Muscle layer of duodenum (tissue), 2 donors: ENCODE measurements at regions not wholly inside any gene's neighbourhood (a gene's known extent, or its start where the extent isn't known, plus 50 kb on each side); places are given as distances from the start of the nearest gene placed in this dataset.
"Not testable (repeated sequence)": the region's sequence is repeated elsewhere in the genome, so short reads cannot be mapped to it uniquely, and the experiment has no call there.

Experiments used
- H3K27ac ChIP-seq: one replicate; pipeline ENCODE4 v1.7.0; 2013; ENCODE audit warnings: mild to moderate bottlenecking, low read length
- H3K27me3 ChIP-seq: one replicate; pipeline ENCODE4 v1.7.0; 2013; ENCODE audit warnings: low read depth, mild to moderate bottlenecking, control low read depth, low read length
- H3K36me3 ChIP-seq, 2 donors: one replicate each; pipeline ENCODE4 v1.7.0; 2013; ENCODE audit warnings: low read length in 2 of 2, control low read depth in 1 of 2, mild to moderate bottlenecking in 1 of 2; ENCODE audit not compliant: insufficient read depth in 2 of 2, control insufficient read depth in 1 of 2
- H3K4me1 ChIP-seq, 2 donors: one replicate each; pipeline ENCODE4 v1.7.0; 2013; ENCODE audit warnings: low read length in 2 of 2, mild to moderate bottlenecking in 2 of 2, control low read depth in 1 of 2, moderate library complexity in 1 of 2; ENCODE audit not compliant: insufficient read depth in 2 of 2, control insufficient read depth in 1 of 2
- H3K4me3 ChIP-seq, 2 donors: one replicate each; pipeline ENCODE4 v1.7.0; 2013; ENCODE audit warnings: low read length in 2 of 2, low read depth in 1 of 2, mild to moderate bottlenecking in 1 of 2
- H3K9me3 ChIP-seq, 2 donors: one replicate each; pipeline ENCODE4 v1.7.0; 2013; ENCODE audit warnings: low read length in 2 of 2, control low read depth in 1 of 2, mild to moderate bottlenecking in 1 of 2; ENCODE audit not compliant: control insufficient read depth in 1 of 2
- donor health status: healthy.

DNA sequence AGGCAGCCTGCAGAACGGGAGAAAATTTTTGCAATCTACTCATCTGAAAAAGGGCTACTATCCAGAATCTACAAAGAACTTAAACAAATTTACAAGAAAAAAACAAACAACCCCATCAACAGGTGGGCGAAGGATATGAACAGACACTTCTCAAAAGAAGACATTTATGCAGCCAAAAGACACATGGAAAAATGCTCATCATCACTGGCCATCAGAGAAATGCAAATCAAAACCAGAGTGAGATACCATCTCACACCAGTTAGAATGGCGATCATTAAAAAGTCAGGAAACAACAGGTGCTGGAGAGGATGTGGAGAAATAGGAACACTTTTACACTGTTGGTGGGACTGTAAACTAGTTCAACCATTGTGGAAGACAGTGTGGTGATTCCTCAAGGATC lies 113.7 kb upstream of the FBXL17 start:
- not testable (repeated sequence) for H3K27ac ChIP-seq, H3K36me3 ChIP-seq, H3K27me3 ChIP-seq, H3K4me1 ChIP-seq, H3K4me3 ChIP-seq, H3K9me3 ChIP-seq

DNA sequence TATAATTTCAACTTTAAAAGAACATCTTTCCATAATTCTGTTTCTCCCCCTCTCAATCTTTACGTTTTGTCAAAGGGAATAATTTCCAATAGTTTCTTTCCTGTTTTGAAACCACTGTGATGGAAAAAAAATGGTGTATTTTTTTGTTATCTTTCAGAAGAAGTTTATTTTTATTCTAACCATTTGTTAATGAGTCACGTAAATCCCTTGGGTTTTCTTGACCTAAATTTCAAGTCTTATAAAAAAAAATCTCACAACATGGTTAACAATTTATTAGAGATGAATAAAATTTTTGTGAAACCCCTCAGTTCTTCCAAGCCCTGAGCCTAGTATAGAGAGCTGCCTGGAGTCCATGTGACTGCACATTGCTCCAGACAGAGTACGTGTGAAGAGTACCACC lies 106.1 kb upstream of the FBXL17 start:
- Histone ChIP-seq H3K4me1 (no peaks in the 10 kb centered on the region), H3K9me3 (no peaks in the 10 kb centered on the region), H3K27ac (no peak overlapping the region), H3K27me3 (no peaks in the 10 kb centered on the region), H3K4me3 (no peak overlapping the region), H3K36me3 (no peaks in the 10 kb centered on the region)

DNA sequence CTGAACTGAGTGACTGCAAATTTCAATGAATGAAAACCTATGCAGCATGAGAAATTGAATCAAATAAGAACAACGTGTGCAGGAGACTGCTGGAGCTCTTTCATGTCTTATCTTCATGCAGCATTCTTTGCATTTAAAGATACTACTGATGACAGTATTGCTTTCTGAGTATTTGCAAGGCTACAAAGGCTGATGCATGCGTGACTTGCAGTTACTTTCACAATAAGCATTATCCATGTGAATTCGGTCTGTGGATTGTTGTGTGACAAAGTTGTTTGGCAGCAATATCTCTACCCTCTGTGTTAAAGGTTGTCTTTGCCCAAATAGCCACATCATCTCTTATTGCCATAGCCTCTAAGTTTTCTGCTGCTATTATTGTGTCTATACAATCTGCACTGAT lies 102.1 kb upstream of the FBXL17 start:
- no peaks in the 10 kb centered on the region for H3K9me3 ChIP-seq
- no peaks in the 10 kb centered on the region for H3K36me3 ChIP-seq
- H3K27ac ChIP-seq, result no peak overlapping the region
- peaks cover 0 to 3% of the 10 kb centered on the region in 2 donors for H3K4me1 ChIP-seq
- H3K27me3 ChIP-seq, result no peaks in the 10 kb centered on the region
- no peak overlapping the region for H3K4me3 ChIP-seq

DNA sequence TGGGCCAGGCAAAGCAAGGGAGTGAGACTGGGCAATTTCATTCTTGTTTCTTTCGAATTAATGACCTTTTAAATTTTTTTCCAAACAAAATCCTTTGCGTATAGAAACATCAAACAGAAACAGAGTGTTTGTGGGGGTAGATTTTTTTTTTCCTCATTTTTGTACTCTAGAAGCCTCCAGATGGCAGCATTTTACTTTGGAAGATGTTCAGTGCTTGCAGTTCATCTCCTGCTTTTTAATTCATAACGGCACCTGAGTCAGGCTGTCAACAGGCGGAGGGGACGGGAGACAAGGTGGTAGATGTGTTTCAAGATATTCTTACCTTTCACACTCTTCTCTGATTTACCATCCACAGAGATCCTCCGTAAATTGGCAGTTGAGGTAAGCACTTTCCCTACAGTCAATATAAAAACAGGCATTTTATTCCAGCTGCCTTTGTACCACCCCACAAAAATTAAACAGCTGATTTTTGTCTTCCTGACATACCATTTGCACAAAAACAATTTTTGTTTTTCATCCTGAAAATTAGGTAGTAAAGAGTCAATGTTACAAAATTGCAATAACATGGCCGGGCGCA lies 99.5 kb upstream of the FBXL17 start:
- H3K27me3 ChIP-seq, result no peaks in the 10 kb centered on the region
- H3K27ac ChIP-seq, result no peak overlapping the region
- no peaks in the 10 kb centered on the region for H3K36me3 ChIP-seq
- H3K4me1 ChIP-seq, result peaks cover 0 to 3% of the 10 kb centered on the region in 2 donors
- no peak overlapping the region for H3K4me3 ChIP-seq
- H3K9me3 ChIP-seq, result no peaks in the 10 kb centered on the region

DNA sequence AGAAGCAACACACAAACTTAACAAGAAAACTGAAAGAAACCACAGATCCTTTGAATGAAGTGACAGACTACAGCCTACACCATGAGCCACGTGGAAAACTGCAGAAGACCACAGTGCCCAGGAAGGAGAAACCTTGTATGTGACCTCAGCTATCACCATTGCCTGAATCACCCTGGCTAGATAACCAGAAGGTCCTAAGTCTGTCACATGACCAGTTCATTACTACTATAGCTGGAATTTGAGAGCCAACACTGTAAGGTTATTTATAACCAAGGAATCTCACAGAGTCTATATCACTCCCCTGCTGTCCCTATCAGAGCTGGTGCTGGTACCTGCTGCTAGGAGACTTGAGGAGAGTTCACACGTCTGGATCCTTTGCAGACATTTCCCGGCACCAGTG lies 90.3 kb upstream of the FBXL17 start:
- no peaks in the 10 kb centered on the region for H3K4me1 ChIP-seq
- H3K36me3 ChIP-seq, result no peaks in the 10 kb centered on the region
- H3K27me3 ChIP-seq, result no peaks in the 10 kb centered on the region
- no peak overlapping the region for H3K27ac ChIP-seq
- no peak overlapping the region for H3K4me3 ChIP-seq
- H3K9me3 ChIP-seq, result no peaks in the 10 kb centered on the region

DNA sequence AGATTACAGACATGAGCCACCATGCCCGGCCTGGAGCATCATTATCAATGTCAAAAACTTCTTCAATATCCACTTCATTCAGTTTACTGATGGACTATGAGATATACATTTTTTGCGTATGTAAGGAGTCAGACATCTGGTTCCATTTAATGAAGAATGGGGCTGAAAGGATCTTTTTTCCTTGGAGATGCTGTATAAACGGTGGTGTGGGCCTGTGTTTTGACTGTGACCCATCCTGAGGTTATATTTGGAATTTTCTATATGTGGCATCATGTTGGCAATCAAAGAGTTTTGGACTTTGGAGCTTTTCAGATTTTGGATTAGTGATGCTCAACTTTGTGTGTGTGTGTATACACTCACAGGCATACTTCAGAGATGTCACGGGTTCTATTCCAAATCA lies 85.7 kb upstream of the FBXL17 start:
- H3K9me3 ChIP-seq, result no peaks in the 10 kb centered on the region

DNA sequence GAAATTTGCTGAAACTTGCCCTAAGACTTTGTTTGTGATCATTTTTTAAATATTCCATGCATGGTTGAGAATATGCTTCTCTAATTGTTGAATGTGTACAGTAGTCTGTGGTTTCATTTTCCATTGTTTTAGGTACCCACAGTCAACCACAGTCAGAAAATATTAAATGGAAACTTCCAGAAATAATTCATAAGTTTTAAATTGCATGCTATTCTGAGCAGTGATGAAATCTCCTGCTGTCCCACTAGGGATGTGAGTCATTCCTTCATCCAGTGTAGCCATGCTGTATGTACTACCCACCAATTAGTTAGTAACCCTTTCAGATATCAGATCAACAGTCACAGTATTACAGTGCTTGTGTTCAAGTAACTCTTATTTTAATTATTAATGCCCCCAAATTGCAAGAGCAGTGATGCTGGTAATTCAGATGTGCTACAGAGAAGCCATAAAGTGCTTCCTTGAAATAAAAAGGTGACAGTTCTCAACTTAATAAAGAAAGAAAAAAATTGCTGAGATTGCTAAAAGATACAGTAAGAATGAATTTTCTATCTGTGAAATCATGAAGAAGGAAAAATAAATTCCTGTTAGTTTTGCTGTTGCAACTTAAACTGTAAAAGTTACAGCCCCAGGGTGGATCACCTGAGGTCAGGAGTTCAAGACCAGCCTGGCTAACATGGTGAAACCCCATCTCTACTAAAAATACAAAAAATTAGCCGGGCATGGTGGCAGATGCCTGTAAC lies 79.9 kb upstream of the FBXL17 start:
- Histone ChIP-seq H3K9me3 (no peaks in the 10 kb centered on the region), H3K4me1 (no peaks in the 10 kb centered on the region), H3K27ac (no peak overlapping the region), H3K36me3 (no peaks in the 10 kb centered on the region), H3K27me3 (no peaks in the 10 kb centered on the region), H3K4me3 (no peak overlapping the region)

More for the DNA sequence above, 85.7 kb upstream of the FBXL17 start:
- no peaks in the 10 kb centered on the region for H3K4me1 ChIP-seq
- no peaks in the 10 kb centered on the region for H3K27me3 ChIP-seq
- no peak overlapping the region for H3K4me3 ChIP-seq
- H3K36me3 ChIP-seq, result no peaks in the 10 kb centered on the region
- no peak overlapping the region for H3K27ac ChIP-seq

DNA sequence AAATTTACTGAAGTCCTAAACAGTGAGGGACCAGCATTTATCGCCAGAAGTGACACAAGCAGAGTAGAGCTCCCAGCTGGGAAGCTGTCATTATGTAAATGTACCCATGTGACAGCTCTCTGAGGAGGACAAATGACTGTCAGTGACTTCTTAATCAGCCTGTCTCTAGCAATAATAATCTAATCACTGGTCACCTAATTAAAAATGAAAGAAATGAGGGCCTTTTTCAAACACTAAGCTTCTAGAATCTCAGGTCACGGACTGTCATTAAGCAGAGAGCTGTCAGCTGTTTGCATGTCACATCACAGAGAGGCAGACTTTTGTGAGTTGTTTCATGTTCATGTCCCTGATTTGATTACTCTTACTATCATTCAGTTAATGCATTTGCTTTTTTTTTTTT lies 77.9 kb upstream of the FBXL17 start:
- Histone ChIP-seq H3K4me1 (no peaks in the 10 kb centered on the region), H3K27me3 (no peaks in the 10 kb centered on the region), H3K27ac (no peak overlapping the region), H3K9me3 (peaks cover 0 to 2% of the 10 kb centered on the region in 2 donors), H3K4me3 (no peak overlapping the region), H3K36me3 (no peaks in the 10 kb centered on the region)

DNA sequence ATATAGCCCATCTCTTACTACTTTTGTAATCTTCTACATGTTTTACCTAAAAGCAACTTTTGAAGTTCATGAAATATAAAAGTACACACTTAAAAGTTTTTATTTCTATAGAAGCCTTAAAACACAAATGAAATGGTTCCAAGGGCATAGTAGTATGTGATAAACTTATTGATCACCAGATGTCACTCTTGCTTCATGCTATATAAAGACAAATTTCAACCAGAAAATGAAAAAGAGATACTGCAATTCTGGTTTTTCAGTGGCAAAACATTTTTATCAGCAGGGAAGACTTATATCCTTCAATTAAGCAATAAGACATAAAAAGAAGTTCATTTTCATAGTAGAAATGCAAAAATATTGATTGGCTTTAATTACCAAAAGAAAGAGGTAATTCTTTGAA lies 69.4 kb upstream of the FBXL17 start:
- H3K4me3 ChIP-seq, result no peak overlapping the region
- no peak overlapping the region for H3K27ac ChIP-seq

DNA sequence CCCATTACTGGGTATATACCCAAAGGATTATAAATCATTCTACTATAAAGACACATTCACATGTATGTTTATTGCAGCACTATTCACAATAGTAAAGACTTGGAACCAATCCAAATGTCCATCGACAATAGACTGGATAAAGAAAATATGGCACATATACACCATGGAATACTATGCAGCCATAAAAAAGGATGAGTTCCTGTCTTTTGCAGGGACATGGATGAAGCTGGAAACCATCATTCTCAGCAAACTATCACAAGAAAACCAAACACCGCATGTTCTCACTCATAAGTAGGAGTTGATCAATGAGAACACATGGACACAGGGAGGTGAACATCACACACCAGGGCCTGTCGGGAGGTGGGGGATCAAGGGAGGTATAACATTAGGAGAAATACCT lies 62.2 kb upstream of the FBXL17 start:
- H3K4me3 ChIP-seq, H3K27me3 ChIP-seq, H3K36me3 ChIP-seq, H3K4me1 ChIP-seq, H3K9me3 ChIP-seq, H3K27ac ChIP-seq: not testable (repeated sequence)

More for the DNA sequence above, 69.4 kb upstream of the FBXL17 start:
- H3K36me3 ChIP-seq, result no peaks in the 10 kb centered on the region
- H3K27me3 ChIP-seq, result no peaks in the 10 kb centered on the region
- H3K4me1 ChIP-seq, result no peaks in the 10 kb centered on the region
- H3K9me3 ChIP-seq, result peaks cover 0 to 2% of the 10 kb centered on the region in 2 donors

DNA sequence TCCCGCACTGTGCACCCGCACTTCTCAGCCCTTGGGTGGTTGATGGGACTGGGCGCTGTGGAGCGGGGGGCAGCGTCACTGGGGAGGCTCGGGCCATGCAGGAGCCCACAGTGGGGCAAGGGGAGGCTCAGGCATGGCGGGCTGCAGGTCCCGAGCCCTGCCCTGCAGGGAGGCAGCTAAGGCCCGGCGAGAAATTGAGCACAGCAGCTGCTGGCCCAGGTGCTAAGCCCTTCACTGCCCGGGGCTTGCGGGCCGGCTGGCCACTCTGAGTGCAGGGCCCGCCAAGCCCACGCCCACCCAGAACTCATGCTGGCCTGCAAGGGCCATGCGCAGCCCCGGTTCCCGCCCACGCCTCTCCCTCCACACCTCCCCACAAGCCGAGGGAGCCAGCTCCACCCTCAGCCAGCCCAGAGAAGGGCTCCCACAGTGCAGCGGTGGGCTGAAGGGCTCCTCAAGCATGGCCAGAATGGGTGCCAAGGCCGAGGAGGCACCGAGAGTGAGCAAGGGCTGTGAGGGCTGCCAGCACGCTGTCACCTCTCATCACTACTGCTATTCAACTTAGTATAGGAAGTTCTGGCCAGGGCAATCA lies 60.3 kb upstream of the FBXL17 start:
- H3K9me3 ChIP-seq, H3K4me1 ChIP-seq, H3K27ac ChIP-seq, H3K27me3 ChIP-seq, H3K36me3 ChIP-seq, H3K4me3 ChIP-seq: not testable (repeated sequence)

DNA sequence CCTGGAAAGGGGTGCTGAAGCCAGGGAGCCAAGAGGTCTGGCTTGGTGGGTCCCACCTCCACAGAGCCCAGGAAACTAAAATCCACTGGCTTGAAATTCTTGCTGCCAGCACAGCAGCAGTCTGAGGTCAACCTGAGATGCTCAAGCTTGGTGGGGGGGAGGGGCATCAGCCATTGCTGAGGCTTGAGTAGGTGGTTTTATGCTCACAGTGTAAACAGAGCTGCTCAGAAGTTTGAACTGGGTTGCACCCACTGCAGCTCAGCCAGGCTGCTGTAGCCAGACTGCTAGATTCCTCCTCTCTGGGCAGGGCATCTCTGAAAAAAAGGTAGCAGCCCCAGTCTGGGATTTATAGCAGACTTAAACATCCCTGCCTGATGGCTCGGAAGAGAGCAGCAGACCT lies 55.5 kb upstream of the FBXL17 start:
- Histone ChIP-seq H3K4me1 (no peaks in the 10 kb centered on the region), H3K36me3 (no peaks in the 10 kb centered on the region), H3K4me3 (no peak overlapping the region), H3K27ac (no peak overlapping the region), H3K9me3 (no peaks in the 10 kb centered on the region), H3K27me3 (no peaks in the 10 kb centered on the region)
